ENCODE measurements at regions not wholly inside any gene's neighbourhood (a gene's known extent, or its start where the extent isn't known, plus 50 kb on each side); places are given as distances from the start of the nearest gene placed in this dataset.
"Not testable (repeated sequence)": the region's sequence is repeated elsewhere in the genome, so short reads cannot be mapped to it uniquely, and the experiment has no call there.

- DNase-seq, result no peak
These were observed 1249.4 kb upstream of the IGFBP7 start for GRCh38 chr4:58359590-58359989.

GRCh38 chr4:58357947-58358346 lies 1247.8 kb upstream of the IGFBP7 start:
- DNase-seq, result no peak

GRCh38 chr4:58325070-58325469 lies 1214.9 kb upstream of the IGFBP7 start:
- no peak for DNase-seq

- no peak for DNase-seq
These were observed 1203.3 kb upstream of the IGFBP7 start for GRCh38 chr4:58313444-58313843.

- DNase-seq, result no peak
These were observed 1193.3 kb upstream of the IGFBP7 start for GRCh38 chr4:58303456-58303855.

GRCh38 chr4:58301376-58301999 lies 1191.3 kb upstream of the IGFBP7 start:
- no peak for DNase-seq

- no peak for DNase-seq
These were observed 1176.2 kb upstream of the IGFBP7 start for GRCh38 chr4:58286335-58286734.

- DNase-seq, result not testable (repeated sequence)
These were observed 1170.7 kb upstream of the IGFBP7 start for GRCh38 chr4:58280928-58281327.

- DNase-seq, result no peak
These were observed 1165.7 kb upstream of the IGFBP7 start for GRCh38 chr4:58275856-58276255.

GRCh38 chr4:58274553-58274952 lies 1164.4 kb upstream of the IGFBP7 start:
- DNase-seq, result no peak

- DNase-seq, result no peak
These were observed 1162.1 kb upstream of the IGFBP7 start for GRCh38 chr4:58272311-58272710.

GRCh38 chr4:58265734-58266133 lies 1155.5 kb upstream of the IGFBP7 start:
- DNase-seq, result no peak

- DNase-seq, result no peak
These were observed 1151.3 kb upstream of the IGFBP7 start for GRCh38 chr4:58261526-58261925.

- DNase-seq, result no peak
These were observed 1144.1 kb upstream of the IGFBP7 start for GRCh38 chr4:58254291-58254690.

GRCh38 chr4:58252656-58253055 lies 1142.5 kb upstream of the IGFBP7 start:
- DNase-seq, result no peak

- DNase-seq, result no peak
These were observed 1137.6 kb upstream of the IGFBP7 start for GRCh38 chr4:58247792-58248191.

- no peak for DNase-seq
These were observed 1115.3 kb upstream of the IGFBP7 start for GRCh38 chr4:58225460-58225859.

GRCh38 chr4:58219179-58219578 lies 1109.0 kb upstream of the IGFBP7 start:
- no peak for DNase-seq

GRCh38 chr4:58216461-58216860 lies 1106.3 kb upstream of the IGFBP7 start:
- DNase-seq, result no peak

GRCh38 chr4:58214376-58214775 lies 1104.2 kb upstream of the IGFBP7 start:
- no peak for DNase-seq

- DNase-seq, result no peak
These were observed 1099.4 kb upstream of the IGFBP7 start for GRCh38 chr4:58209551-58209950.

GRCh38 chr4:58209001-58209400 lies 1098.8 kb upstream of the IGFBP7 start:
- DNase-seq, result no peak

GRCh38 chr4:58205446-58206235 lies 1095.5 kb upstream of the IGFBP7 start:
- no peak for DNase-seq

- no peak for DNase-seq
These were observed 1082.0 kb upstream of the IGFBP7 start for GRCh38 chr4:58192217-58192616.

GRCh38 chr4:58191109-58191508 lies 1080.9 kb upstream of the IGFBP7 start:
- DNase-seq, result no peak
